HG03460 (cell line): ENCODE measurements at regions not wholly inside any gene's neighbourhood (a gene's known extent, or its start where the extent isn't known, plus 50 kb on each side); places are given as distances from the start of the nearest gene placed in this dataset.
"Not testable (repeated sequence)": the region's sequence is repeated elsewhere in the genome, so short reads cannot be mapped to it uniquely, and the experiment has no call there.

Source experiments
- ATAC-seq: cut with Tn5 transposase; IDR thresholded peaks from one replicate; pipeline ENCODE4 v1.9.1; 2021; ENCODE audit not compliant: unreplicated experiment

GRCh38 chr6:166846446-166847142, 109.8 kb downstream of the RNASET2 start:
- ATAC-seq = not testable (repeated sequence)

- ATAC-seq = no peak
Observed at GRCh38 chr6:166842607-166843006, 113.7 kb downstream of the RNASET2 start.

GRCh38 chr6:166841216-166841615, 115.1 kb downstream of the RNASET2 start:
- ATAC-seq = no peak

GRCh38 chr6:166839569-166839968, 116.8 kb downstream of the RNASET2 start:
- no peak for ATAC-seq

GRCh38 chr6:166838987-166839386, 117.4 kb downstream of the RNASET2 start:
- no peak for ATAC-seq

- ATAC-seq = no peak
Observed at GRCh38 chr6:166836785-166837718, 119.3 kb downstream of the RNASET2 start.

- ATAC-seq = no peak
Observed at GRCh38 chr6:166834049-166834448, 122.3 kb downstream of the RNASET2 start.

GRCh38 chr6:166830891-166831363, 125.4 kb downstream of the RNASET2 start:
- peak; percentile 26 for ATAC-seq

- ATAC-seq = peak; percentile 93
Observed at GRCh38 chr6:166830185-166830890, 126.0 kb downstream of the RNASET2 start.

GRCh38 chr6:166826264-166826663, 130.1 kb downstream of the RNASET2 start:
- ATAC-seq = no peak

- ATAC-seq = no peak
Observed at GRCh38 chr6:166825553-166826145, 130.7 kb downstream of the RNASET2 start.

GRCh38 chr6:166824880-166825250, 131.5 kb downstream of the RNASET2 start:
- ATAC-seq = no peak

- ATAC-seq = no peak
Observed at GRCh38 chr6:166824146-166824879, 132.0 kb downstream of the RNASET2 start.

- ATAC-seq = no peak
Observed at GRCh38 chr6:166822609-166823008, 133.7 kb downstream of the RNASET2 start.

GRCh38 chr6:166820483-166820882, 135.9 kb downstream of the RNASET2 start:
- no peak for ATAC-seq

- no peak for ATAC-seq
Observed at GRCh38 chr6:166820070-166820469, 136.3 kb downstream of the RNASET2 start.

GRCh38 chr6:166815629-166816028, 140.7 kb downstream of the RNASET2 start:
- no peak for ATAC-seq

- no peak for ATAC-seq
Observed at GRCh38 chr6:166814390-166814789, 142.0 kb downstream of the RNASET2 start.

- ATAC-seq = no peak
Observed at GRCh38 chr6:166813461-166813860, 142.9 kb downstream of the RNASET2 start.

GRCh38 chr6:166810864-166811263, 145.5 kb downstream of the RNASET2 start:
- no peak for ATAC-seq
